GM21825 (cell line): ENCODE measurements at regions not wholly inside any gene's neighbourhood (a gene's known extent, or its start where the extent isn't known, plus 50 kb on each side); places are given as distances from the start of the nearest gene placed in this dataset.
"Not testable (repeated sequence)": the region's sequence is repeated elsewhere in the genome, so short reads cannot be mapped to it uniquely, and the experiment has no call there.

Source experiments
- ATAC-seq: cut with Tn5 transposase; IDR thresholded peaks from one replicate; pipeline ENCODE4 v1.9.1; 2021; ENCODE audit warnings: mild to moderate bottlenecking, moderate library complexity; ENCODE audit not compliant: unreplicated experiment

- no peak for ATAC-seq
These were observed 108.8 kb downstream of the EFHB start for GRCh38 chr3:19825193-19825592.

GRCh38 chr3:19822805-19823204, 111.2 kb downstream of the EFHB start:
- ATAC-seq, result no peak

DNA sequence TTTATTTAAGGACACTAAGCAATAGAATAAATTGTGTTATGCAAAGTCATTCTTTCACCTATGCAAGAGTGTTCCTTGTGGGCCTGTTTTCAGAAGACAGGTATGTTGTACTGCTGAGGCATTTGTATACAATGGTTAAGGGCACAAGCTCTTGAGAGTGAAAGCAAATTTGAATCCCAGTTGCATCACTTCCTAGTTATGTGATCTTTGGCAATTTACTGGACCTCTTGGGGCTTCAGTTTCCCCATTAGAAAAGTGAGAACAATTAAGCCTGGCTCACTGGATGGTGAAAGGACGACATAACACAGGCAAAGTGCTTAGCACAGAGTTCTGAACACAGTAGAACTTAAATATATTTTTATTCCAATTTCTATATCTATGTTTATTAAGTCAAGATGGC, 117.4 kb downstream of the EFHB start:
- ATAC-seq, result no peak

GRCh38 chr3:19815805-19816204, 118.2 kb downstream of the EFHB start:
- no peak for ATAC-seq

DNA sequence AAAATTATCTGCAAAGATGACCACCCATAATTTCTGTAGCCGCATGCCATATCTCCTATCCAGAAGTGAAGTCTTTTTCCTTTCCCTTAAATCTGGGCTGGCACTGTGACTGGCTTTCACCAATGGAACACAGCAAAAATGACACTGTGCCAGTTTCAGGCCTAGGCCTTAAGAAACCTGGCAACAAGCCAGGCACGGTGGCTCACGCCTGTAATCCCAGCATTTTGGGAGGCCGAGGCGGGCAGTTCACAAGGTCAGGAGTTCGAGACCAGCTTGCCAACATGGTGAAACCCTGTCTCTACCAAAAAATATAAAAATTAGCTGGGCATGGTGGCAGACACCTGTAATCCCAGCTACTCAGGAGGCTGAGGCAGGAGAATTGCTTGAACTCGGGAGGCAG, 120.3 kb downstream of the EFHB start:
- ATAC-seq, result not testable (repeated sequence)

GRCh38 chr3:19811689-19812088, 122.3 kb downstream of the EFHB start:
- no peak for ATAC-seq

DNA sequence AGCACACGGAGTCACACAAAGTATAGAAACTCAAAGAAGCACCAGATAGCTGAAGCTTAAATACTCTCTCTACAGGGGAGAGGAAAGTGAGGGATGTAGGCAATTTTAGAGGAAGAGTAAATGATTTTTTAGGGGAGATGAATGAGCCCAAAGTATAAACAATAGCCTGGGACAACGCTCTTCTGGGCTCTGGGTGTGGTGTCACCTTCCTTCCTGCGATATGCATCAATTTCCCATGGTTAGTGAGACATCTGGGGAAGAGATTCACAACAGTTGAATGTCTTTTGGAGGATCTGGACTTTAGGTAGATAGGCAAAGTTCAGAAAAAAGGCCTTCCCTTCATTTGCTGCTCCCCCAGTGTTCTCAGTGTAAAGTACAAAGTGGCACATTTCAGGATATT, 125.2 kb downstream of the EFHB start:
- ATAC-seq, result no peak

DNA sequence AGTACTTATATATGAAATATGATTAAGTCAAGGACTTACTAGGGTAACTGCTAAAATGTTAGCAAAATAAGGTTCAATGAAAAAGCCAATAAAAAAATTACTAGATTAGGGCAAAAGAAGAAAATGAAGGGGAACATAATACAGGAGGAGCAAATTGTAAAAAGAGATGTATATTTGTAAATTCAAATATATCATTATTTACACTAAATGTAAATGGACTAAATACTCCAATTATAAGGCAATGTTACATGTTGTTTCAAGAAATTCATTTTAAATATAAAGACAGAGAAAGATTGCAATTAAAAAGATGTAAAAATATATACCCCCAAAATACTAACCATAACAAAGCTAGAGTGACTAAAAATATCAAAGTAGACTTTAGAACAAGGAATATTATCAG, 134.1 kb downstream of the EFHB start:
- ATAC-seq, result no peak

DNA sequence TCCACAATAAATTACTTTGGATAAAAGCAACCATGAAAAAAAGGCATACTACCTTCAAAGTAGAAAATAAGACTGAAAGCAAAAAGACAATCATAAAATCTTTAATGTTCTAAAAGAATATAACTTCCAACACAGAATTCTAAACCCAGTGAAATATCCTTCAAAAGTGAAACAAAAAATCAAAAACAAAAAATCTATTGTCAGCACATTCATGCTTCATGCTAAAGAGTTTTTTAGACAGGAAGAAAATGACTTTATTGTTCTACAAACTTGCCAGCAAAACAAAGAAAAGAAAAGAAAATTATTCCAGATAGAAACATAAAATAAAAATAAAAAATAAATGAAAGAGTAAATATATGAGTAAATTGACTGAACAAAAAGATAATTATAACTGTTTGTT, 134.9 kb downstream of the EFHB start:
- no peak for ATAC-seq

GRCh38 chr3:19798324-19798723, 135.7 kb downstream of the EFHB start:
- ATAC-seq, result no peak

- no peak for ATAC-seq
These were observed 141.6 kb downstream of the EFHB start for GRCh38 chr3:19792388-19792787.

DNA sequence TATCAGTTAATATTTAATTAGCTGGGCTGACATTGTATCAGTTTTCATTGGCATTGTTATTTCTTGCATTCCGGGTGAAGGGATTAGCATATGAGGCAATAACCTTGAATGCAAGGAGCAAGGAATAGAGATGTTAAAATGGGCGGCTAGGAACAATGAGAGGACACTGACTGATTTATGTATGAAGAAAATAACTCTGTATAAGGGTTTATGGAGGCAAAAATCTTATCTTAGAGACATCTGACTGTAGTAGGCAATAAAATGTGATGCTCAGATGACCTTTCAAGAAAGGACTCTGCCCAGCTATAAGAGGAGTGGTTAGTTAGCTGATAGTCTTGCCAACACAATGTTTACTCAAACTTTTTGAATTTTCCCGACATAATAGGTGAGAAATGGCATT, 158.3 kb downstream of the EFHB start:
- ATAC-seq, result no peak

GRCh38 chr3:19769694-19770093, 164.3 kb downstream of the EFHB start:
- no peak for ATAC-seq

DNA sequence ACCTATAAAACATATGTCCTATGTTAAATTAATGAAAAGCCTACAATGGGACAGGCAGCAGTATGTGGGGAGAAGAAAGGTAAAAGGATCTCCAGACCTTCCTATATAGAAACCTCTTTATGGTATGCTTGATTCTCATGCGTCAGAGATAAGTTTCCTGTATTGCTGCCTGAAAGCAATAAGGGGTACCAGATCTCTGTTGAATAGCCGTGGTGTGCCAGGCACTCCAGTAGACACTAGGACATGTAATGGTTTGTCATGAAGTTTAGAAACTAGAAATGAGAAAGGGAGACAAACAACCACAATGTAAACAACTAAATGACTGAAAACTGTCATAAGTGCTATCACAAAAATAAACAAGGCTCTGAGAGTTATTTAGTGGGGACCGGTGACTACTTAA, 168.1 kb downstream of the EFHB start:
- no peak for ATAC-seq

GRCh38 chr3:19757773-19758172, 176.2 kb downstream of the EFHB start:
- no peak for ATAC-seq

- no peak for ATAC-seq
These were observed 184.5 kb downstream of the EFHB start for GRCh38 chr3:19749448-19750017.

DNA sequence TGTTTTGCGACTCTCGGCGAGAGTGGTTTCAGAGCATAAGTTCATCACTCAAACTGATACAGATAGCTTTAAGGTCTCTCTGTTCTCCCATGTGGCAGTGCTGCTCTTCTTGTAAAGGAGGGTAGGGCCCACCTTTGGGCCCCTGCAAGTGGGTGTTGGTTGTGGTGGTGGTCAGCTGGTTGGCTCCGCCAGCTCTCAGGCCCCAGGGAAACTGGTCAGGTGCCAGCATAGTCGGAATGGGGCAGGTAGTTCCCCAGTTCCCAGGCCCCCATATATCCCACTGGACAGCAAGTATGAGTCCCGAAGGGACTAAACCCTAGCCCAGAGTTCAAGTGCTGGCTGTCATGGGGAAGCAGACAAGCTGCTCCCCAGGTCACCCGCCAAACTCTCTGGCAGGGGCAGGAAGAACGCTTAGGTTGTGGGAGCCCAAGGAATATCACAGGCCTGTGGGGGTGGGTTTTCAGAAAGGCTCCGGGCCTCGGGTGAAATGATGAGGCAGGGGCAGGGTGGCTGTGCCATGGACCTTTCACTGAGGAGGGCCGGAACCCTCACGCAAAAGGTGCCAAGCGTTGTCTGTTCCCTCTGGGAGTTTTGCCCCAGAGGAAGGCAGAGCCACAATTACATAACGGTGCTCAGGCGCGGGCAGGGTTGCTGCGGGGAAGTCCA, 185.1 kb downstream of the EFHB start:
- ATAC-seq, result no peak

DNA sequence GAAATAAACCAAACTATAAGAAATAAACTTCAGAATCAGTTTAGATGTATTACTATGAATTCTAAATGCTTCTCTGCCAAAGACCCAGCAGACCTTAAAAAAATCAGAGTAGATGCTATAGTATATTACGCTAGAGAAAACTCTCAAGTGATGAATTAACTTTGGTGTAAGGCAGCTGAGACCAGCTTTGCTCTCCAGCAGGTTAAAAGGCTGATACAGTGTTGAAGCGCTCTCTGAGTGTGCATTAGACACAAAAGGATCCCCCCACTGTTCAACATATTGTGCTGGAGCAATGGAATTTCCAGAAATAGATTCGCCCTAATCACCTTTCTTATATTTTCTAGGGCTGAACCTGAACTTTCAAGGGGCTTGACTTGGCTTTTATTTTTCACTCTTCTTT, 190.0 kb downstream of the EFHB start:
- no peak for ATAC-seq

DNA sequence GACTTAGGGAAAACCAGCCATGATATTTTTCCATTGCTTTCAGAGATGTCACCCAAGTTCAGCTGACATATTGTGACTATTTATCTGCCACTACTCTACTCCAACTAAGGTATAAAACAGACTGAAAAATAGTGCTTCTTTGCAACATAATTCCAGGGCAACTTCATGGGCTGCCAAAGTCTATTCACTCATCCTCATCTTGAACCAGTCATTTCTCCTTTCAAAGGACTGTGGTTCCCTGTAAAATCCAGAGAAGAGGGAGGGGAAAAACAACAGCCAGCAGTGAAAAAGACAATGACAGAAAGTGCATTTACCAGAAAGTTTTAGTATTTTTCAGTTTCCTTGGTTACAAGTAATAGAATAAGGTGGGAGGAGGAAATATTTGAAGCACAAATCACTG, 191.1 kb downstream of the EFHB start:
- no peak for ATAC-seq

DNA sequence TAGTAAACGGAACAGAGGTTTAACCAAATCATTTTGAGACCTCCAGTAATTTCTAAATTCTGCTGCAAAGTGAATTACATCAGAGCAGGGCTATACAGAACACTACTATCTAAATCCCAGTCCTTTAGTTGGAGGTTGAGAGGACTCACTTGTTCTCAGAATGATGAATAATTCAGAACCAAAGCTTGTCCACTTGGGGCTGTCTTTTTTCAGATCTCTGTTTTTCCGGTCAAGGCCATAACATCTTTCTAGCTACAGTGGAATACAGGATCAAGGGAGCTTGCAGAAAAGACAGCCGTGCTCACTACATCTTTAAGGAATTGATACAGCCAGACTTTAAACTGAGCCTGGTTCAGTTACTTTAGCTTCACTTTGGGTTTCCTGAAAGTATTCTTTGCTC, 194.5 kb downstream of the EFHB start:
- ATAC-seq, result no peak

- no peak for ATAC-seq
These were observed 195.2 kb downstream of the EFHB start for GRCh38 chr3:19738846-19739245.

DNA sequence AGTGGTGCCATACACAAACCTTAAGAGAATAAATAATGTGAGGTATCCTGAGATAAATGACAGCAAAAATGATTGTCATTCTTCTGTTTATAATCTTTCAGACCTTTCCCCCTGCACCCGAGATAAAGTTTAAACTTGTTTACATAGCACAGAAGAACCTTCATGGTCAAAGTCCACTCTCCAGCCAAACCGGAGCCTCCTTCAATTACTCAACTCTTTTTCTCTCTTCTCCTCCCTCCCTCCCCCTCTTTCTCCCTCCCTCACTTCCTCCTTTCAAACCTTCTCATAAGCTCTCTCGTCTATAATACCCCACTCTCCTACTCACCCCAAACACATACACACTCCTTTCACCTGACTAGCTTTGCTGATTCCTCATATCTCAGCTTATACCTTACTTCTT, 198.9 kb downstream of the EFHB start:
- no peak for ATAC-seq

DNA sequence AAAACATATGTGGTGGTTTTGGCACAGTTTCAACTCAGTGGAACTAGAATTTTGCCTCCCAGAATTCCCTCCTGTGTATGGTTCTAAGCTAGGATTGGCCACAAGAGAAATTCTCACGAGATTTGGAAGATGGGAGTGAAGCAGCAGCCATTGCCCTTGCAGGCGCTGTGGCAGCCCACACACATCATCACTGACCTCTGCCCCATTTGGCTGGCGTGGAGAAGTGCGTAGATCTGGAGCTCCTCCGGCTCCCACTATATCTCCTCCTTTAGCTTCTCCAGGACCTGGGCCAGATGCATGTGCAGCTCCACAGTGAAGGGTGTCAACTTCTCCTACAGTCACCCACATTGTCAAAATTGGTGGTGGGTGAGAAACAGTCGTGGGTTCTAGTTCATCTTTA, 199.6 kb downstream of the EFHB start:
- no peak for ATAC-seq
